NCI-H526 treated with DMSO at 0.1 percent for 48 hours (cell line): ENCODE measurements at regions not wholly inside any gene's neighbourhood (a gene's known extent, or its start where the extent isn't known, plus 50 kb on each side); places are given as distances from the start of the nearest gene placed in this dataset.

ENCODE experiments used
- DNase-seq: peaks from one replicate; lab custom pipeline; 2025; lab: John Stamatoyannopoulos, UW

DNA sequence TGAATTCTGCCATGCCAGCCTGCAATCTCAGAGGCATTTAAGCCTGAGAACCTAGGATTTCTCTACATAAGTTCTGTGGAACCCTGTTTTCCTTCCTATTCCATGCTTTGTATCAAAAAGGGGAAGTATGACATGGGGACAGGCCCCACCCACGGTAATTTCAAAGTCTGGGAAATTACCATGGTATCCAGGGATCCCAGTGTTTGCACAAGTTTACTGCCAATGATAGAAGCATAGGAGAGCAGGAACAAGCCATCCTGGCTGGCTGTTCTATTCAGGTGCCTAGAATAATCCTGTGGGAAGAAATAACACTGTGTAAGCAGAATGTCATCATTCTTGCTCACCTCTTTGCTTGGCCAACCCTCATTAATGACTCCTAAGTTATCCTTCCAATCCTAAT, 53.8 kb upstream of the ATP1B1 start:
- DNase-seq: no peak

DNA sequence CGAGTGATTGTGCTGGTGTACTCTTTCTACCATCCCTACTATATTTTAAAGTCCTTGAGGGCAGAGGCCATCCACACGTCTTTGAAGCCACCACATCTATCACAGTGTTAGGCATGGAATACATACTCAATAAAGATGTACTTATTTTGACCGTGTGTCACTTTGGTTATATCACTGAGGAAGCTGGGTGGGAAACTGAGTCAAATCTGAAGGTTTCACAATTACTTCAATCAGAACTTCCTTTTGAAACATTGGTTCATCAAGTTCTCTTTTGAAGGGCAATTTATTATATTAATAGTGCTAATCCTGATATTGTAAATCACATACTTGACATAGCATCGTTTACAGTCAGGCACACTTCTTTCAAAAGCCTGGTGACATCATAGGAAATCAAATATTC, 53.3 kb upstream of the ATP1B1 start:
- DNase-seq: no peak
